ENCODE measurements at regions not wholly inside any gene's neighbourhood (a gene's known extent, or its start where the extent isn't known, plus 50 kb on each side); places are given as distances from the start of the nearest gene placed in this dataset.
A peak's percentile ranks its signal among the peaks of the same experiment; 100 is the strongest.

GRCh38 chr2:66851449-66851872 lies 416.5 kb downstream of the MEIS1 start:
- DNase-seq, result no peak
- in situ Hi-C loops (cut with MboI; ENCODE audit: low sequenced_read_pairs in 4 of 4), result no loop called here
- H3K36me3 ChIP-seq, result no peaks in the 10 kb centered on the region
- H3K9me3 ChIP-seq, result no peaks in the 10 kb centered on the region
- ATAC-seq, result no peak
- peaks cover 0 to 2% (median 0%) of the 10 kb centered on the region in 3 donors for H3K27me3 ChIP-seq
- no peaks in the 10 kb centered on the region for H3K4me1 ChIP-seq
- H3K4me3 ChIP-seq, result no peak overlapping the region
- no peak for TF ChIP-seq POLR2A (IDR thresholded peaks at IDR 0.05)
- H3K27ac ChIP-seq, result no peak overlapping the region
- intact Hi-C loops (cut with DNase I; ENCODE audit: low total_unique reads), result no loop called here

DNA sequence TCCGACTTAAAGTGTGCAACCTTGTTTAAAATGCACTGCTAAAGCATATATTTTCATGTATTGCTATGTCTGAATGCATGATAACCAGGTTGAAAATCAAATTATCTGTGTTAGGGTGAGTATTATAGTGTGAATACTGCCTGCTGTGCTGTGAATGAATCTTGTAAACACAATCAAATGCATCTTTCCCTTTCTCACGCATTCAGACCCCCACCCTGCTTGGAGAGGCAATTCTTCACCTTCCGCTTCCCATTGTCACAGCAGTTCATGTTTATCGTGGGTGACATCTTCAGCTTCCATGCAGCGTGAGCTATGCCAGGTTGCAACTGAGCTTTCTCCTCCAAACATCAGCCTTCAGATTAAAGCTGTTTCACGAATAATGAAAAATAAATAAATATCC lies 418.0 kb downstream of the MEIS1 start:
- ATAC-seq (no peak), DNase-seq (no peak)
- no peaks in the 10 kb centered on the region for H3K4me1 ChIP-seq
- no peaks in the 10 kb centered on the region for H3K9me3 ChIP-seq
- no peak for TF ChIP-seq POLR2A (IDR thresholded peaks at IDR 0.05)
- TF ChIP-seq, protein P1, sequence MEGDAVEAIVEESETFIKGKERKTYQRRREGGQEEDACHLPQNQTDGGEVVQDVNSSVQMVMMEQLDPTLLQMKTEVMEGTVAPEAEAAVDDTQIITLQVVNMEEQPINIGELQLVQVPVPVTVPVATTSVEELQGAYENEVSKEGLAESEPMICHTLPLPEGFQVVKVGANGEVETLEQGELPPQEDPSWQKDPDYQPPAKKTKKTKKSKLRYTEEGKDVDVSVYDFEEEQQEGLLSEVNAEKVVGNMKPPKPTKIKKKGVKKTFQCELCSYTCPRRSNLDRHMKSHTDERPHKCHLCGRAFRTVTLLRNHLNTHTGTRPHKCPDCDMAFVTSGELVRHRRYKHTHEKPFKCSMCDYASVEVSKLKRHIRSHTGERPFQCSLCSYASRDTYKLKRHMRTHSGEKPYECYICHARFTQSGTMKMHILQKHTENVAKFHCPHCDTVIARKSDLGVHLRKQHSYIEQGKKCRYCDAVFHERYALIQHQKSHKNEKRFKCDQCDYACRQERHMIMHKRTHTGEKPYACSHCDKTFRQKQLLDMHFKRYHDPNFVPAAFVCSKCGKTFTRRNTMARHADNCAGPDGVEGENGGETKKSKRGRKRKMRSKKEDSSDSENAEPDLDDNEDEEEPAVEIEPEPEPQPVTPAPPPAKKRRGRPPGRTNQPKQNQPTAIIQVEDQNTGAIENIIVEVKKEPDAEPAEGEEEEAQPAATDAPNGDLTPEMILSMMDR (IDR thresholded peaks at IDR 0.05 in 4 of 5, conservative IDR thresholded peaks at IDR 0.05 in 1 of 5), result no peak
- no peak overlapping the region for H3K27ac ChIP-seq
- no peak overlapping the region for H3K4me3 ChIP-seq
- intact Hi-C loops (cut with DNase I; ENCODE audit: low total_unique reads), result no loop called here
- in situ Hi-C loops (cut with MboI; ENCODE audit: low sequenced_read_pairs in 4 of 4), result no loop called here
- H3K36me3 ChIP-seq, result no peaks in the 10 kb centered on the region
- peaks cover 0 to 2% (median 0%) of the 10 kb centered on the region in 3 donors for H3K27me3 ChIP-seq

DNA sequence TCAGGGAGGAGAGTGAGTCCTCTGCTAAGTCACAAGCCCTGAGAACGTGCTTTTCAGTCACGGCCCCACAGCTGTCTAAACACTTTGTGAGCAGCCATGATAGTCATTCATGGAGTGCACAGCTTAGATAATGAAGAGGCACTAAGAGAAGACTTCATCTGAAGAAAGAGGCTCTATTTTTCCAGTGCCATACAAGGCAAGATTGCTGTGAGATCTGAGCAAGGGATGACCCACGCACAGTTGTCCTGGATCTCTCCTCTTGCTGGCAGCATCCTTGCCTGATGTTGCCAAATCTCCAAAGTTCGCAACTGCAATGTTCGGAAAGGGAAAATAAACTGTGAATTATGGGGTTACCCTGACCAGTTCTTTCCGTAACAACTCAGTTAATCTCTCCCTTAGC lies 418.7 kb downstream of the MEIS1 start:
- Histone ChIP-seq H3K4me1 (no peaks in the 10 kb centered on the region), H3K9me3 (no peaks in the 10 kb centered on the region), H3K4me3 (no peak overlapping the region), H3K36me3 (no peaks in the 10 kb centered on the region), H3K27ac (no peak overlapping the region), H3K27me3 (peaks cover 0 to 2% (median 0%) of the 10 kb centered on the region in 3 donors)
- DNase-seq (no peak), ATAC-seq (no peak)
- intact Hi-C loops (cut with DNase I; ENCODE audit: low total_unique reads), result no loop called here
- in situ Hi-C loops (cut with MboI; ENCODE audit: low sequenced_read_pairs in 4 of 4), result no loop called here
- TF ChIP-seq, protein P1 (IDR thresholded peaks at IDR 0.05 in 4 of 5, conservative IDR thresholded peaks at IDR 0.05 in 1 of 5), result no peak
- no peak for TF ChIP-seq POLR2A (IDR thresholded peaks at IDR 0.05)

DNA sequence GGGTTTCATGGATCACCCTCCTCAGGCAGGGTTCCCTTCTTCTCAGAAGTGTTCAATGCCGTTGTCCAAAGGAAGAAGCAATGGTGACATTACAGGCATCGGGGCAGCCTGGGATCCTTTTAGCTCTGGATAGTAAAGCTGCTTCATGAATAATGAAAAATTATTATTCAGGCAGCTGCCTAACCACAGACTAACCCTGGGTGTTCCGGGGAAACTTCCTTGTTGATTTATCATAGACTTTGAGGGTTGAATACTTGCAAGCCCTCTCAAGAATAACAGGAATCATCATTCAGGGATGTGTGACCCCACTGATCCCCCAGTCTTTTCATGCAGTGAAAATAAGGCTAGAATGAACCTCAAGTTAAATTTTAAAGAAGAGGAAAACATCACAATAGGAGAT lies 419.4 kb downstream of the MEIS1 start:
- peaks cover 0 to 2% (median 0%) of the 10 kb centered on the region in 3 donors for H3K27me3 ChIP-seq
- H3K36me3 ChIP-seq, result no peaks in the 10 kb centered on the region
- intact Hi-C loops (cut with DNase I; ENCODE audit: low total_unique reads), result no loop called here
- H3K4me1 ChIP-seq, result no peaks in the 10 kb centered on the region
- no peaks in the 10 kb centered on the region for H3K9me3 ChIP-seq
- in situ Hi-C loops (cut with MboI; ENCODE audit: low sequenced_read_pairs in 4 of 4), result no loop called here
- no peak overlapping the region for H3K27ac ChIP-seq
- DNase-seq (no peak), ATAC-seq (no peak)
- TF ChIP-seq, protein P1 (IDR thresholded peaks at IDR 0.05 in 4 of 5, conservative IDR thresholded peaks at IDR 0.05 in 1 of 5), result no peak
- no peak for TF ChIP-seq POLR2A (IDR thresholded peaks at IDR 0.05)
- no peak overlapping the region for H3K4me3 ChIP-seq

DNA sequence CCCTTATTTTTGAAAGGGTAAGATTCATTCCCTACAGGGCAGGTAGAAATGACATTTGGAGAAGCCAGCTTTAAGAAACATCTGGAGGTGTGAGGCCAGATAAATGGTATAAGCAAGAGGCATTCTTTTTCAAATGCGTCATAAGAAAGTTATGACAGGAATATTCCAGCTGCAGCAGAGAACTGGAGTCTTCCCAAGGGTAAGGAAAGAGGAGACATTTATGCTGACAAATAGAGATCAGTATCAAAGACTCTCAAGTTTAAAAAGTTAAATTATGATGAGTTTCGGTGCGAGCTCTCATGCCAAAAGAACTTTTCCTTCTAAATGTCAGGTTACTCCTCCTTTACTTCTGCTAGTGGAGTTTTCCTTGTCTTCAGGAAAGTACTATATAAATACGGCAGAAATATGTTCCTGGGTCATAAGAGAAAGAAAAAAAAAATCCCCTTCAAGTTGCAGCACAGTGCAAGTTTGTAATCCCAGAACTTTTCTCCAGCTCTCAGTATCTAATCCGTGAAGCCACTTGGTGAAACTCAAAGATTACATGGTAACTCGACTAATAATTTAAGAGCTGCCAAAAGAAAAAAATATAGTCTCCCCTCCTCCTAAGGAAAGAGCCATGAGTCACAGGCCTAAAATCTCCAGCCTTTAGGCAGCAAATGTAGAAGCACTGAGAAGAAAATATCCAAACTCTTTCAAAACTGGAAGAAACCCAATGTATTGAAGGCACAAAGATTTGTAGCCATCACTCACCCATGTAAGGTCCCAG lies 428.1 kb downstream of the MEIS1 start:
- in situ Hi-C loops (cut with MboI; ENCODE audit: low sequenced_read_pairs in 4 of 4) (no loop called here), intact Hi-C loops (cut with DNase I; ENCODE audit: low total_unique reads) (no loop called here)
- no peaks in the 10 kb centered on the region for H3K36me3 ChIP-seq
- H3K27me3 ChIP-seq, result no peaks in the 10 kb centered on the region
- ATAC-seq (no peak), DNase-seq (no peak)
- no peaks in the 10 kb centered on the region for H3K9me3 ChIP-seq
- peak overlapping the region in 1 of 4 donors; percentile 29 for H3K27ac ChIP-seq
- TF ChIP-seq, protein P1 (IDR thresholded peaks at IDR 0.05 in 4 of 5, conservative IDR thresholded peaks at IDR 0.05 in 1 of 5), result no peak
- no peak for TF ChIP-seq POLR2A (IDR thresholded peaks at IDR 0.05)
- no peak overlapping the region for H3K4me3 ChIP-seq
- no peaks in the 10 kb centered on the region for H3K4me1 ChIP-seq
